ENCODE measurements at regions not wholly inside any gene's neighbourhood (a gene's known extent, or its start where the extent isn't known, plus 50 kb on each side); places are given as distances from the start of the nearest gene placed in this dataset.
"Not testable (repeated sequence)": the region's sequence is repeated elsewhere in the genome, so short reads cannot be mapped to it uniquely, and the experiment has no call there.

GRCh38 chr14:89564989-89565388 lies 148.0 kb upstream of the FOXN3 start:
- no peak for DNase-seq (ENCODE audit: low spot score)

DNA sequence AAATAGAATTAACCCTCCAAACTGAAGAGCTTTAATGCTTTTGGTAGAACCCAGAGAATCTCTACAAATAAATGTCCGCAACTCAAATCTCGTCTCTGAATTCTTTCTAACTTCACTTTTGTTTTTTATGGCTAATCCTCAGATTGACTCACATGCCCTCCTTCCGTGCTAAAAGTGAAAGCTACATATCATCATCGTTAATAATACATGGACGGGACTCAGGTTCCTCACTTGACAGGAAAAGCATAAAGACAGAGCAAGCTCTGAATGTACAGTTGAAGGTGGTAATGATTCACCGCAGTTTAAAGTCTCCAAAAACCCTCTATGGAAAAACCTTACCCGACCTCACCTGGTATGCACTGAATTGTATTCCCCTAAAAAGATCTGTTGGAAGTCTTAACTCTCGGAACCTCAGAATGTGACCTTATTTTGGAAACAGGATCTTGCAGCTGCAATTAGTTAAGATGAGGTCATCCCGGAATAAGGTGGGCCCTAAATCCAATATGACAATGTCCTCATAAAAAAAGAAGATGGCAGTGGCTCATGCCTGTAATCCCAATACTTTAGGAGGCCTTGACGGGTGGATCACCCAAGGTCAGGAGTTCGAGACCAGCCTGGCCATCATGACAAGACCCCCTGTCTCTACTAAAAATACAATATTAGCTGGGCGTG lies 147.4 kb upstream of the FOXN3 start:
- no peak for DNase-seq (ENCODE audit: low spot score)

- DNase-seq (ENCODE audit: low spot score), result no peak
Measured at GRCh38 chr14:89563471-89563870, 146.4 kb upstream of the FOXN3 start.

DNA sequence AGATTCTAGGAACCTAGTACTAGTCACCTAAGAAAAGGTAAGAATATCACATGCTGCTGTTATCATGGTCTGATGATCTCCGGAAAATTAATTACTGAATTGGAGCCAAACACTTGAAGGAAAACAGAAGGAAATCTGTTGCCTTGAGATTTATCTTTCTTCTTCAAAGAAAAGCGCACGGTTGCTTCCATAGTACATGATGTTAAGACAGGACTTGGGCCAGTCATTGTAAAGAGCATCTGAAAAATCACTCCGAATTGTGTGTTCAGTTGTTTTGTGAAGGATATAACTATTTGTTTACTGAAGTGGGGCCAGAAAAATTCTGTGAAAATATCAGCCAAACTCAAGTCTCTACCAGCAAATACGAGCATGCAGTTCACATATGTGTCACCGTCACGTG lies 134.9 kb upstream of the FOXN3 start:
- DNase-seq (ENCODE audit: low spot score), result no peak

- no peak for DNase-seq (ENCODE audit: low spot score)
Measured at GRCh38 chr14:89551432-89551831, 134.4 kb upstream of the FOXN3 start.

GRCh38 chr14:89550821-89551220 lies 133.8 kb upstream of the FOXN3 start:
- no peak for DNase-seq (ENCODE audit: low spot score)

DNA sequence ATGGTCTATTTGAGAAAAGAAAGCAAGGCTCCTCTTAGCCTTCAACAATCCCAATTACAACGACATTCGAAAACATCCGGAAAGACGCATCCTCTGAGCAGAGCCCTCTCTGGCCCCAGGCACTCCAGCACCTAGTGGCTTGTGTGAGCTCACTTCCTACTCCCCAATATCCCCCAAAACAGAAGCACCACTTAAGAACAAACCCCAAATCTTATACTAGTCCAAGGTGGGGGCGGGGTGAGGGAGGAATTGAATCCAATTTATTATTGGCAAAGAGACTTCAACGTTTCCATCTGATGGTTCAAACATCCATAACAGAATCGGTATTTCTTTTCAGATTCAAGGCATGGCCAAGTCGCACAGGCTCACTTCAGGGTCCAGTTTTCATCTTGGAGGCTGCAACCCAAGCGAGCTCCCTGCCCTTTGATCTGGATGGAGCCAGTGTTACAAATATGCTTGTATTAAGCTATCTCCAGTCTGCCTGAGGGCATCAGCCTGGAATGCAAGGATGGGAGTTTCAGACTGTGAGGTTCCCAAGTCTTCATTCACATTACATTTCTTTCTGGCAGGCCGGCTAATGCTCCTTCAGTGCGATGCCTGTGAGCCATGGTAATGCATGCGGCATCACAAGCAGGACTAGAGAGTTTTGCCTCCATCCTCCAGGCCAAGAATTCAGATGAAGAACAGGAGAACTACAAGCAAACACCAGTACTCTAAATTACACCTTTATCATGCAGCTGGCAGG lies 132.5 kb upstream of the FOXN3 start:
- DNase-seq (ENCODE audit: low spot score), result peak; percentile 18

- not testable (repeated sequence) for DNase-seq (ENCODE audit: low spot score)
Measured at GRCh38 chr14:89547047-89547446, 130.0 kb upstream of the FOXN3 start.

DNA sequence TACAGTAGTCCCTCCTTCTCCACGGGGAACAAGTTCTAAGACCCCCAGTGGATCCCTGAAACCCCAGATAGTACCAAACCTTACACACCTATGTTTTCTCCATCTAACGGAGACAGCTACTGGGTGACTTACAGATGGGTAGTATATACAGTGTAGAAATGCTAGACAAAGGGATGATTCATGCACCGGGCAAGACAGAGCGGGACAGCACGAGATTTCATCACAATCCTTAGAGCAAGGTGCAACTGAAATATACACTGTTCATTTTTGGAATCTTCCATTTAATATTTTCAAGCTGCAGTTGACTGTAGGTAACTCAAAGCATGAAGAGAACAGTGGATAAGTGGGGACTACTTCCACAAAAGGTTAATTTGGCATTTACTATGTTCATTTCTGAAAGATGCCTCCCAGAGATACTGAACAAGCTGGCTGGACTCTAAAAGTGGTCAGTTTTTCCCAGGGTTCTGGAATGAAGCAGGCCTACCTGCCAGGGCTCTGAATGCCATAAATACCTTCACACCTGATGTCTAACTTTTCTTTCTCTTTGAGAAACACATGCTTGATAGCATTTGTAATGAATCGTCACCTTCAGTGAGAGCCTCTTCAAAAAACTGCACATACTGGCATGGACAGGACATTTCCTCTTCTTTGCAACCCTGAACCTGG lies 127.7 kb upstream of the FOXN3 start:
- no peak for DNase-seq (ENCODE audit: low spot score)

- peak; percentile 19 for DNase-seq (ENCODE audit: low spot score)
Measured at GRCh38 chr14:89543425-89543790, 126.4 kb upstream of the FOXN3 start.

GRCh38 chr14:89542786-89543424 lies 125.9 kb upstream of the FOXN3 start:
- DNase-seq (ENCODE audit: low spot score), result no peak

- peak; percentile 63 for DNase-seq (ENCODE audit: low spot score)
Measured at GRCh38 chr14:89540830-89541470, 123.9 kb upstream of the FOXN3 start.

DNA sequence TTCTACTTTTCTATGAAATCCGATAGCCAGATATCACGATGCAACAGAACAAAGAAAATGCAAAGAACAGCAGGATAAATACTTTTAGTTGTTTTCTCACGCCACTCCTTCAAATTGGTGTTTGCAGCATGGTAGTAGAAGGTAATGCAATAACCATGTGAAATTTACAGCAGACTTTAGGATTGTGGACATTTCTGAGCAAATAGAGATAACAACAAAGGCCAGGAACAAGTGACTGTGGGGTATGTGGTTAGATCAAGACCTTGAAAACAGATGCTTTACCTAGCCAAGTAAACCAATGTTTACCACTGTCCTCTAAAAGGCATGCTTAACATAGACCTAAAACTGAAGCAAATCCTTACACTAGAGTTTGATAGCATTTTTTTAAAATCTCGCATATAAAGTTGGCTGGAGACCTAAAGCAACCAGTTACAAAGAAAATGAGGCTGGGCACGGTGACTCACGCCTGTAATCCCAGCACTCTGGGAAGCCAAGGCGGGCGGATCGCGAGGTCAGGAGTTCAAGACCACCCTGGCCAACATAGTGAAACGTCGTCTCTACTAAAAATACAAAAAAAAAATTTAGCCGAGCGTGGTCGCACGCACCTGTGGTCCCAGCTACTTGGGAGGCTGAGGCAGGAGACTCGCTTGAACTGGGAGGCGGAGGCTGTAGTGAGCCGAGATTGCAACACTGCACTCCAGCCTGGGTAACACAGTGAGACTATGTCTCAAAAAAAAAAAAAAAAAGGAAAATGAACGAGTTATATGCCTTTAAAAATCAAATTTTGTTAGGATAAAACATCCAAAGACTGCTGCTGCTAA lies 123.2 kb upstream of the FOXN3 start:
- no peak for DNase-seq (ENCODE audit: low spot score)

- no peak for DNase-seq (ENCODE audit: low spot score)
Measured at GRCh38 chr14:89537911-89538310, 120.9 kb upstream of the FOXN3 start.

DNA sequence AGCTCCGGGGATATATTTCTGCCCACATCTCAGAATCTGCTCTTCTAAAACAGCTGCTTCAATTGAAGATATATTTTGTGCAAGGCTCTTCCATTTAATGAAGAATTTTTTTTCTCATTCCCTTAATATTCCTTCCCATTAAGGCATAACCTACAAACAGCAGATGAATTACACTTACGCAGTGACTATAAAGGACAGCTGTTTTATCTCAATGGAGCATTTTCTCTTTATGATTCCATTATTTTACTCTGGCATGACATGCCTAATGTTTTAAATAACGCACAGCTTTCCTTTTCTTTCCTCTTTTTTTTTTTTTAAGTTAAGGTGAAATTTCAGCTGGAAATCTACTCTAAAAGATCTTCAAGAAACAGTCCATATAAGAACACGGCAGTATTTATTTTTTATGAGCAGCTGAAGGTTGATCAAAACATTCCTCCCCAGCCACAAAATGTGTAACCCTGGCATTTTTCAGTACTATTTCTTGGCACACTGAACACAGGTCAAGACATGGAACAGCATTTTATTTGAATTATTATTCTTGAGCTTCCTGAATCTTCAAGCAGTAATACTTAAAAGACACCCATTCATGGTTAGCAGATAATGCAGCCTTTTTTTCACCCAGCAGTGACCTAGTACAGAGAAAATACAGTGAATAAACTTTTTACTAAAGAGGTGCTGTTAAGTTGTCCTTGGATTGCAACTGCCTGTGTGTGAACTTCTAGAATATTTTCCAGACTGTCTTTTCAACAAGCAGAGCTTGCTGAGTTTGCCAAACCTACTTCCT lies 118.1 kb upstream of the FOXN3 start:
- peak; percentile 21 for DNase-seq (ENCODE audit: low spot score)

DNA sequence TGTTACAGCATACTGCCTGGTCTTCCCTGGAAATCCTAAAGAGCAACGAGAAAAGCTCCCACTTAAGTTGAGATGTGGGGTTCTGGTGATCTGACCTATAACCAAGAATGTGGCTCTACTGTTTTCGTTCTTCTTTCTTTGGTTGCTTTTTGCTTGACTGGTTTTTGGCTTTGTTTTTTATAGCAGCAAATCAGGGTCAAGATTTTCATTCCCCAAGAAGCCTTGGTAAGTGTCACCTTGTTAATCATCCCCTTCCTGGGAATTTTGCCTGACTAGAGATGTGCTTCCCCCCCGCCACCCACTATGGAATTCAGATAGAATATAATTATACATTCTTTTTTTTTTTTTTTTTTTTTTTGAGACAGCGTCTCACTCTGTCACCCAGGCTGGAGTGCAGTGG lies 116.7 kb upstream of the FOXN3 start:
- no peak for DNase-seq (ENCODE audit: low spot score)

GRCh38 chr14:89533136-89533535 lies 116.1 kb upstream of the FOXN3 start:
- DNase-seq (ENCODE audit: low spot score), result no peak

GRCh38 chr14:89531661-89532335 lies 114.8 kb upstream of the FOXN3 start:
- DNase-seq (ENCODE audit: low spot score), result no peak

- no peak for DNase-seq (ENCODE audit: low spot score)
Measured at GRCh38 chr14:89524990-89525667, 108.1 kb upstream of the FOXN3 start.

Data from AG08396 (cell line).